PC-3 (cell line): ENCODE measurements at regions not wholly inside any gene's neighbourhood (a gene's known extent, or its start where the extent isn't known, plus 50 kb on each side); places are given as distances from the start of the nearest gene placed in this dataset.

ENCODE experiments used
- CTCF ChIP-seq: fragments of 300-600 bp; sonication (generic); conservative IDR thresholded peaks from 2 replicates; pipeline ENCODE4 v1.5.1; 2017; ENCODE audit warnings: antibody characterized with exemption, low read depth, mild to moderate bottlenecking, low read length
- EZH2 ChIP-seq: fragments of 300-600 bp; sonication (generic); IDR thresholded peaks from one replicate; pipeline ENCODE4 v1.6.1; 2017; ENCODE audit warnings: antibody characterized with exemption, mild to moderate bottlenecking, low read length; ENCODE audit not compliant: unreplicated experiment

- TF ChIP-seq CTCF (no peak), EZH2 (no peak)
Observed at GRCh38 chr2:4995466-4995865, 696.7 kb upstream of the SOX11 start.
